ENCODE measurements at regions not wholly inside any gene's neighbourhood (a gene's known extent, or its start where the extent isn't known, plus 50 kb on each side); places are given as distances from the start of the nearest gene placed in this dataset.
A peak's percentile ranks its signal among the peaks of the same experiment; 100 is the strongest.

GRCh38 chr2:12265646-12266045 lies 451.1 kb upstream of the TRIB2 start:
- DNase-seq, result no peak

- DNase-seq, result no peak
Measured at GRCh38 chr2:12267042-12267441, 449.7 kb upstream of the TRIB2 start.

- no peak for DNase-seq
Measured at GRCh38 chr2:12269041-12269972, 447.4 kb upstream of the TRIB2 start.

GRCh38 chr2:12270876-12271588 lies 445.7 kb upstream of the TRIB2 start:
- no peak for DNase-seq

GRCh38 chr2:12271589-12271984 lies 445.1 kb upstream of the TRIB2 start:
- DNase-seq, result no peak

- DNase-seq, result no peak
Measured at GRCh38 chr2:12273111-12273510, 443.6 kb upstream of the TRIB2 start.

- DNase-seq, result no peak
Measured at GRCh38 chr2:12274591-12274990, 442.1 kb upstream of the TRIB2 start.

GRCh38 chr2:12277241-12278034 lies 439.3 kb upstream of the TRIB2 start:
- no peak for DNase-seq

GRCh38 chr2:12278217-12278750 lies 438.5 kb upstream of the TRIB2 start:
- no peak for DNase-seq

GRCh38 chr2:12282780-12283695 lies 433.7 kb upstream of the TRIB2 start:
- no peak for DNase-seq

- DNase-seq, result no peak
Measured at GRCh38 chr2:12284037-12284436, 432.7 kb upstream of the TRIB2 start.

- peak; percentile 84 for DNase-seq
Measured at GRCh38 chr2:12284487-12284886, 432.2 kb upstream of the TRIB2 start.

GRCh38 chr2:12286347-12286746 lies 430.4 kb upstream of the TRIB2 start:
- DNase-seq, result no peak

GRCh38 chr2:12287220-12287751 lies 429.4 kb upstream of the TRIB2 start:
- no peak for DNase-seq

- DNase-seq, result no peak
Measured at GRCh38 chr2:12288048-12288447, 428.7 kb upstream of the TRIB2 start.

GRCh38 chr2:12289120-12289802 lies 427.5 kb upstream of the TRIB2 start:
- no peak for DNase-seq

GRCh38 chr2:12291303-12291702 lies 425.4 kb upstream of the TRIB2 start:
- DNase-seq, result no peak

- DNase-seq, result no peak
Measured at GRCh38 chr2:12293874-12294273, 422.9 kb upstream of the TRIB2 start.

- DNase-seq, result no peak
Measured at GRCh38 chr2:12295856-12296519, 420.7 kb upstream of the TRIB2 start.

GRCh38 chr2:12296915-12297314 lies 419.8 kb upstream of the TRIB2 start:
- DNase-seq, result no peak
